ENCODE measurements at regions not wholly inside any gene's neighbourhood (a gene's known extent, or its start where the extent isn't known, plus 50 kb on each side); places are given as distances from the start of the nearest gene placed in this dataset.

- H3K4me1 ChIP-seq (ENCODE audit: control insufficient read depth, insufficient read depth, low read length) = no peaks in the 10 kb centered on the region
- no peaks in the 10 kb centered on the region for H3K4me1 Mint-ChIP-seq
- H3K9me3 ChIP-seq (ENCODE audit: control insufficient read depth, insufficient read depth, low read length) = no peaks in the 10 kb centered on the region
- H3K4me3 Mint-ChIP-seq = no peak overlapping the region
- no peak overlapping the region for H3K4me3 ChIP-seq (ENCODE audit: low read length)
- no peaks in the 10 kb centered on the region for H3K27me3 Mint-ChIP-seq (ENCODE audit: low read depth in 2 of 2)
- intact Hi-C loops (cut with micrococcal nuclease) = no loop called here
- no peak overlapping the region for H3K27ac ChIP-seq (ENCODE audit: low read length)
- peaks cover 3 to 9% of the 10 kb centered on the region in 2 donors for H3K9me3 Mint-ChIP-seq
- H3K36me3 ChIP-seq (ENCODE audit: control insufficient read depth, insufficient read depth, low read length) = no peaks in the 10 kb centered on the region
- WGBS (ENCODE audit: insufficient coverage) = 83% methylated on average over 3 of the region's 3 CpGs
- no peaks in the 10 kb centered on the region for H3K27me3 ChIP-seq (ENCODE audit: control insufficient read depth, insufficient read depth, low read length)
- ATAC-seq (no peak), DNase-seq (no peak)
- no peak overlapping the region for H3K27ac Mint-ChIP-seq
- no peaks in the 10 kb centered on the region for H3K36me3 Mint-ChIP-seq
- TF ChIP-seq CTCF (IDR thresholded peaks at IDR 0.05) = no peak
These were observed 184.7 kb upstream of the LINC00305 start for GRCh38 chr18:64333584-64333983.

DNA sequence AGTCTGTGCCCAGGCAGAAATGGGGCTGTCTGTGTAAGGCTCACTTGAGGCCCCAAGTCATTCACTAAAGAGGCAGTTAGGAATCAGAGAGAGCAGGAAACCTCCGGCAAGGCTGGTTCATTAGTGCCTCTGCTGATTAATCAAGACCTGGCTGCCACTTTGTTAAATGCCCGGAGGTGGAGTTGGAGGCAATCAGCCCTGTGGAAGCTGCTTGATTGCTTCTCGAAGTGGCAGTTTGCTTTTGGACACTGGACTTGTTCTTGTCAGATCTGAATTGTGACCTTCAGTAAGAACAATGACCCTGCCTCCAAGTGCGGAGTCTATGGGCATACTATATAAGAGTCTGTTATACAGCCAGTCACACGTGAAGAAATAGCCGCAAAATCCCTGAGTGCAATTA, 183.9 kb upstream of the LINC00305 start:
- no peak overlapping the region for H3K4me3 ChIP-seq (ENCODE audit: low read length)
- no peaks in the 10 kb centered on the region for H3K36me3 Mint-ChIP-seq
- peaks cover 3 to 12% of the 10 kb centered on the region in 2 donors for H3K9me3 Mint-ChIP-seq
- no peak for ATAC-seq
- no peaks in the 10 kb centered on the region for H3K4me1 ChIP-seq (ENCODE audit: control insufficient read depth, insufficient read depth, low read length)
- 95% methylated on average over 6 of the region's 6 CpGs for WGBS (ENCODE audit: insufficient coverage)
- H3K9me3 ChIP-seq (ENCODE audit: control insufficient read depth, insufficient read depth, low read length) = no peaks in the 10 kb centered on the region
- TF ChIP-seq CTCF (IDR thresholded peaks at IDR 0.05) = no peak
- no peaks in the 10 kb centered on the region for H3K4me1 Mint-ChIP-seq
- H3K27ac Mint-ChIP-seq = no peak overlapping the region
- no peaks in the 10 kb centered on the region for H3K27me3 ChIP-seq (ENCODE audit: control insufficient read depth, insufficient read depth, low read length)
- no peaks in the 10 kb centered on the region for H3K36me3 ChIP-seq (ENCODE audit: control insufficient read depth, insufficient read depth, low read length)
- no peak for DNase-seq
- no peak overlapping the region for H3K27ac ChIP-seq (ENCODE audit: low read length)
- intact Hi-C loops (cut with micrococcal nuclease) = no loop called here
- H3K4me3 Mint-ChIP-seq = no peak overlapping the region
- H3K27me3 Mint-ChIP-seq (ENCODE audit: low read depth in 2 of 2) = no peaks in the 10 kb centered on the region

GRCh38 chr18:64331419-64331818, 182.5 kb upstream of the LINC00305 start:
- intact Hi-C loops (cut with micrococcal nuclease) = no loop called here
- no peak for TF ChIP-seq CTCF (IDR thresholded peaks at IDR 0.05)
- 90% methylated on average over 1 of the region's 1 CpG for WGBS (ENCODE audit: insufficient coverage)

DNA sequence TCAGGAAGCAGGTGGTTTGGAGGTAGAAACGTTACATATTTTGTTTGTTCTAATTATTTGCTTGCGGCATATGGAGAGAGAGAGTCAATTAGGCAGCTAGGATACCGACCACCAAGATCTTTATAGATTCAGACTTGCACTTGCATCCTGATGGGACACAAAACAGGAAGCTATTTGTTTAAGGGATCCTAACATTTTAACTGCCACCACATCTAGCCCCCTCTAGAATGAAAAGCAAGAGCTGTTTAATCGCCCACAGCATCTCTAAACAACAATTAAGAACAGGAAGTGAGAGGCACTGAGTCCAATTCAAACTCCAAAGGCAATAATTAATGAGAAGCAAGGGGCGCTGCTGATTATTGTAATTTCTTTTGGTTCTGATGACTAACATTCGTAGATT, 182.0 kb upstream of the LINC00305 start:
- Mint-ChIP-seq H3K36me3 (no peaks in the 10 kb centered on the region), H3K27ac (no peak overlapping the region), H3K9me3 (peaks cover 3 to 22% of the 10 kb centered on the region in 2 donors), H3K4me3 (no peak overlapping the region), H3K4me1 (no peaks in the 10 kb centered on the region), H3K27me3 (ENCODE audit: low read depth in 2 of 2) (no peaks in the 10 kb centered on the region)
- intact Hi-C loops (cut with micrococcal nuclease) = no loop called here
- no peak for ATAC-seq
- Histone ChIP-seq H3K4me3 (ENCODE audit: low read length) (no peak overlapping the region), H3K36me3 (ENCODE audit: control insufficient read depth, insufficient read depth, low read length) (no peaks in the 10 kb centered on the region), H3K4me1 (ENCODE audit: control insufficient read depth, insufficient read depth, low read length) (no peaks in the 10 kb centered on the region), H3K9me3 (ENCODE audit: control insufficient read depth, insufficient read depth, low read length) (no peaks in the 10 kb centered on the region), H3K27me3 (ENCODE audit: control insufficient read depth, insufficient read depth, low read length) (no peaks in the 10 kb centered on the region), H3K27ac (ENCODE audit: low read length) (no peak overlapping the region)
- TF ChIP-seq CTCF (IDR thresholded peaks at IDR 0.05) = no peak
- no peak for DNase-seq
- 33% methylated on average over 5 of the region's 6 CpGs for WGBS (ENCODE audit: insufficient coverage)

More at GRCh38 chr18:64331419-64331818, 182.5 kb upstream of the LINC00305 start:
- Mint-ChIP-seq H3K9me3 (peaks cover 3 to 20% of the 10 kb centered on the region in 2 donors), H3K27me3 (ENCODE audit: low read depth in 2 of 2) (no peaks in the 10 kb centered on the region), H3K36me3 (no peaks in the 10 kb centered on the region), H3K4me1 (no peaks in the 10 kb centered on the region), H3K27ac (no peak overlapping the region), H3K4me3 (no peak overlapping the region)
- no peak overlapping the region for H3K4me3 ChIP-seq (ENCODE audit: low read length)
- H3K36me3 ChIP-seq (ENCODE audit: control insufficient read depth, insufficient read depth, low read length) = no peaks in the 10 kb centered on the region
- no peak overlapping the region for H3K27ac ChIP-seq (ENCODE audit: low read length)
- H3K27me3 ChIP-seq (ENCODE audit: control insufficient read depth, insufficient read depth, low read length) = no peaks in the 10 kb centered on the region
- no peaks in the 10 kb centered on the region for H3K4me1 ChIP-seq (ENCODE audit: control insufficient read depth, insufficient read depth, low read length)
- DNase-seq (no peak), ATAC-seq (no peak)
- H3K9me3 ChIP-seq (ENCODE audit: control insufficient read depth, insufficient read depth, low read length) = no peaks in the 10 kb centered on the region

Measured in natural killer cell (primary cell).